Inferior parietal cortex (tissue), 1 donor: ENCODE measurements at regions not wholly inside any gene's neighbourhood (a gene's known extent, or its start where the extent isn't known, plus 50 kb on each side); places are given as distances from the start of the nearest gene placed in this dataset.

ENCODE experiments used
- DNase-seq: peaks from one replicate; pipeline ENCODE4 v3.0.0-alpha.2; 2016; ENCODE audit errors: extremely low spot score

DNA sequence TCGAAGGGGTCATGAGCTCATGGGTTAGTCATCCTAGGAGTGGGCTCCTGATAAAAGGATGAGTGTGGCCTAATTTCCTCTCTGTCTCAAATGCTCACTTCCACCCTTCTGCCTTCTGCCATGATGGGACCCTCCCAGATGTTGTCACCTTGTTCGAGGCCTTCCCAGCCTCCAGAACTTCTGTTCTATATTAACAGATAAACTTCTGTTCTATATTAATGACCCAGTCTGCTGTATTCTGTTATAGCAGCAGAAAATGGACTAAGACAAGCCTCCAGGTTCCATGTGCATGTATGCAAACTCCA is 583.2 kb downstream of the GLRX3 start:
- no peak for DNase-seq

DNA sequence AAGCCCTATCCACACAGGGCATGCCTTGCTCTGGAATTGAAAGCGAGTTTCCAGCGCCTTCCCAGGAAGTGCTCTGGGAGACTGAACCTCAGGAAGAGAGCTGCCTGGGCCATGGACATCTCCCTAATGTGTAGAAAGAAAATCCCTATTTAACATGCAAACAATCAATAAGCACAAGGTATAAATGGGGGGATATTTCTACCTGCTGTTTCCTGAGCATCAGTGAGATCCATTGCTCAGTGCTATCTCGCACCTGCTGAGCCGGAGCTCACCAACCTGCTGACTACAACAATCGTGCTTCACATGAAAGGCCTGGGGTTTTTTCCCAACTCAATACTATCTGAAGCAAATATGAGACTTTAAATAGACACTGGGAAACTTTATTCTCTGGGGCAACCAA is 584.0 kb downstream of the GLRX3 start:
- no peak for DNase-seq

DNA sequence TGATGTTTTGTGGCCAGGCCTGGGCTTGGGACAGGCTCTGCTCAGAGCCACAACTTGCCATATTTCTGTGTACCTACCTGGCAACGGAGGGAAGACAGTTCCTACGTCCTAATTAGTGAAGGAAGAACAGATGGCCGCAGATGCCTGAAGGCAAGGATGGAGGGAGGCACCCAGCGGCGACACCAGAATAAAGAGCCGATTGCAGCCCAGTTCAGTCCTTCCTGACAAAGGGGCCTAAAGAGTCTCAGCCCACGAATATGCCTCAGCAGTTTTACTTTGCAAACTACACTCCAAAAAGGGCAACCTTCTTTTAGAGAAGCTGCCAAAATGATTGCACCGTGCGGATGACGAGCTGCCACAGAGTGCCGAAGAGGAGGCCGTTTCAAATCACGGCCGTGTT is 585.8 kb downstream of the GLRX3 start:
- DNase-seq: no peak

DNA sequence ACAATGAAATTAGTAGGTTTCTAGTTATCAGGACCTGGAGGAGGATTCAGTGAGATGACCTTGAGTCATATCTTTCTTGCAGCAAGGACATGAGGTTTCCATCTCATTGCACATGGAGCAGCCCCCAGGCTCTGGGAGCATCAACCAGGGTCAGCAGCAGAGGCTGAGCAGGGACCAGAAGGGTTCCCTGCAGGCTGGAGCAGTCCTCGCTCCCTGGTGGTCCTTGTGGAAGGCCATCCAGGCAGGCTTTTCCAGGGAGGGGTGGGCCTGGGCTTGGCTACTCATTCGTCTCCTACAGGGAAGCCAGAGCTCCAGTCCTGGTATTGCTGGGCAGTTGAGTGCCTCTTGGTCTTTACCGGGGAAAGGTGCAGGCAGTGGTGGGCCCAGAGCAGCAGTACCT is 587.5 kb downstream of the GLRX3 start:
- no peak for DNase-seq

DNA sequence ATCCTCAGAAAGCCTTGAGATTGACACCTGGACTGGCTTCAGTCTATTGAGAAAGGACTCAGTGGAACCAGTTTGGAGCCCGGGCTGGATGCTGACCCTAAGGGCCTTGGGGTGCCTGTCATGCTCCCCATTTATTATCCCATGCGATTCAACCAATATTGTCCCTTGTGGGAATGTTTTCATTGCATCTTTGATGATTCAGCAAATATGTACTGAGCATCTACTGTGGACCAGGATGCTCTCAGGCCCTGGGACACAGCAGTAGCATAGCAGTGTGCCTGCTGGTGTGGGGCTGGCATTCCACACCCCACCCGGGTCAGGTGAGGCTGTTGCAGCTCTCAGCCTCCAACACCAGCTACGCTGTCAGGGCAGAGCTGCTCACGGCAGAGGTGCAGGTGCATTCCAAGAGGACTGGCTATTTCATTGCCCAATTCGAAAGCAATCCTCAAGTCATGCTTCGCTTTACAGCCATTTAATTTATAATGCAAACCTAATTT is 586.0 kb downstream of the TCERG1L start:
- DNase-seq: no peak

DNA sequence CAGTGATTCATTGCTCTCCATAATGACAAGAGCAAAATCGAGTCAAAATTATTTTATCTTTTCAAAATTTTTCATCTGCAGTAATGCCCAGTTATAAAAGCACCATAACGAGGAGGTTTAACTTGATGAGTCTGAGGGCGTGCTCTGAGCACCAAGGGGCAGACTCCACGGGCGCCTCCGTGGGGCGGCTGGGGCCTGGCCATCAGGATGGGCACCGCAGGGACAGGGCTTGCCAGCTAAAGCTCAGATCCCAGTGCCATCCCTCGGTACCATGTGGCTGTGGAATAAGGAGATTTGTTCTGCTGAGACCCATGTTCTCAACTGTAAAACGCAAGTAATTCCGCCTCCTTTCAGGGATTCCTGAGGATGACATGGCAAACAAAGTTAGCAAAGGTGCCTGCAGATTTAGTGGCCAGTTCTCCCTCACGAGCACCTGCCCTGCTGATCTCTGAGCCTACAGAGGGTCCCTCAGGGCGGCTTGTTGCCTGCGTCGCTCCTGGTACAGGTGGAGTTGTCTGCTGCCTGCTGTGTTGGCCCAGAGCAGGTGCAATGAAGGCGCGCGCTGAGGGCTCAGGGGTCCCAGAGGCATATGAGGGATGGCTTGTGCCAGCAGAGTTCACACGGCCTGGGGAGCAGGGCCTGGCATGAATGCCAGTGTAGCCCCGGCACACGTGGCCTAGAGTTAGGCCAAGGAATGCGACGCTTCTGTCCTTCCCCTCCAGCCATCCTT is 584.4 kb downstream of the TCERG1L start:
- no peak for DNase-seq

DNA sequence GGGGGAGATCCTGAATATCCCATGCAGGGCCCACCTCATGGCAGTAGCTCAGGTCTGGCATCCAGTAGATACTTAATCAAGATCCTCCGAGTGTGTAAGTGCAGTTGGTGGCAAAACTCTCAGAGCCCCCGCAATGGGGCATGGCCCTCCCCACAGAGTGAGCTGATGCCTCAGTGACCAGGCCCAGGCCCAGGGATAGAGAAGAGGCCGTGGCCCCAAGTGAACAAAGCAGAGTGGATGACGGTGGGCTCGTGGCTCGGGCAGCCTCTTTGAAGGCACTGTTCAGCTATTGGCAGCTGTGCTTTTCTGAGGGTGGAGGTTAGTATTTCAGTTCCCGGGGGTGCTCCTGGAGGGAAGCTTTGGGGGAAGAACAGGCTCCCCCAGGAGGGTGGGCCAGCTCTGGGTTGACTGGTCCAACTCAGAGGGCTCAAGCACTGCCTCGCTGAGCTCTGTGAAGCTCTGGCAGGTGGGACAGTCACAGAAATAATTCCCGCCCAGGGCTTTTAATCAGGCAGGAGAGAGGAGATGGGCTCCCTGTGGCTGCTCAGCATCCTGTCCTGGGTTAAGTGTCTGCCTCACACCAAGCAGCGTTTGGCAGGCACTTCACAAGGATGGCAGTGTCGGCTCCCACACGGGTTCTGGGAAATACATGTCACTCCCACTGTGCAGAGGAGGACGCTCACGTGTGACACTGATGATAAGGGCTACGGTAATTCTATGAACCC is 583.6 kb downstream of the TCERG1L start:
- no peak for DNase-seq

DNA sequence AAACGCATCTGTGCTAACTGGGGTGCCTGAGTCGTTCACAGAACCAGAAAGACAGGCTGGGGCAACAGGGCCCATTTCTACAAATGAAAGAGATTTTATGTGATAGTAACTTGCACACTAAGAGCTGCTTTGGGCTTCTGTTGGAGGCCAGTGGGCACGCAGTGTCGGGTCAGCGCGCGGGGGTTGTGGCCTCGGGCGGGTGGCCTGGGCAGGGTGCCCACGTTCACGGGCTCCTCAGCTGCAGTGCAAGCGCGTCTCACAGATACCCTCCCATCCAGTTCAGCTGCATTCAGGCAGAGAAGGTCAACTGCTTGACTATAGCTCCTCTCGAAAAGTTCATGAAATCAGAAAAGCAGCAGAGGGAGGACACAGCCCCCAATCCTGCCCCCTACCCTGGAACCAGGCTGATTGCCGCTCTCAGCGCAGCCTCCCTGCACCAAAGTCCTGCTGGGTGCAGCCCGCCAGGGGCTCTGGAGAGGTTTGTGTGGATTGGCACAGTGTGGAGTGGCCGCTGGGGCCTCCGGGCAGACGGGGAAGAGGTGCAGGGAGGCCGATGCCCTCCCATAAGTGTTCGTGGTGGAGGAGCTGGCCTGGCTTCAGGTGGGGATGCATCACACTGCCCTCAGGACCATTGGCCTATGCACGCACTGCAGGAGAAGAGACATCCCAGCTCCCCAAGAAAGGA is 582.8 kb downstream of the TCERG1L start:
- DNase-seq: no peak

DNA sequence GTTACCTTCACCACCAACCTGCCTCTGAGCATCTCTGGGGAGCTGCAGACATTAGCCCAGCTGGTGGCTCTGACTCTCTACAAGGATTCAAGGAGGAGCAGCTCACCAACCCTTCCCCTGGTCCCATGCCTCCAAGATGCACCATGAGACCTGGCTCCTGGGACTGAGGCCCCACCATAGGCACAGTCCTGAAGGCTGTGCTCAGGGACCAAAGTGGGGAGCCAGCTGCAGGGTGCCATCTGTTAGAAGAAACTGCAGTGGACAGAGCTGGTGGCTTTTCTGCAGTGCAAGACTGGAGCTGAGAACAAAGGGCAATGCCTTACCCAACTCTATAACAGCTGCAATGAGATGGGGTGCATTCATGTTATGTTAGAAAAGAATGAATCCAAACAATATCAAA is 581.6 kb downstream of the TCERG1L start:
- no peak for DNase-seq

DNA sequence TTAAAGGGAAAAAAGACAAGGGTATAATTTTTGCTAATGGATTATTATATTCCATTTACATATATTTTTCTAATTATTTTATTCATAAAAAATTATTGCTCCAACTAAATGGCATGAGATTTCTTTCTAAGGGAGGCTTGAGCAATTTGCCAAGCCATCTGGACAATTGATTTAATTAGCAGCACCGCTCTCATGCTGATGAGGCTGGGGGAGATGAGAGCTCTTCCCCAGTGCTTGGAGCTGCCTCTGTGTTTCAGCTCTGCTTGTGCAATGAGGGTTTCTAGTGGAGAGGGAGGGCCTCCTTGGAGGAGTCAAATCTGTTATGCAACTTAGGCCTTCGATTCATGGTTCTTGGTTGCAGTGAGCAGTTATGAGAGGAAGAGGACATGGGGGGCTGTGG is 574.3 kb downstream of the TCERG1L start:
- no peak for DNase-seq

DNA sequence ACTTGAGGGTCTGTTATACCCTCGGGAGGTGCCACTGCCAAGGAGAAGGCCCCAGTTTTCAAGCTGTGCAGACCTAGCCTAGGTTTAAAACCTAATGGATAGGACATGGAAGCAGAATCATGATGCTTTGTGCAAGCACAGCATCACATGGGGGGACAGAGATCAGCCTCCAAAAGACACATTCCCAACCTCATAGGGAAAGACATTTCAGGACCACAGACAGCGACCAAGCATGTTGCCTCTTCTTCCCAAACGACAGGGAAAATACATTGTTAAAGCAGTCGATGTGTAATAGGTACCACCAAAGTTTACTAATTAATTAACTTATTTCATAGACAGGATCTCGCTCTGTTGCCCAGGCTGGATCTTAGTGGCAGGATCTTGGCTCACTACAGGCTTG is 573.9 kb downstream of the TCERG1L start:
- DNase-seq: no peak

DNA sequence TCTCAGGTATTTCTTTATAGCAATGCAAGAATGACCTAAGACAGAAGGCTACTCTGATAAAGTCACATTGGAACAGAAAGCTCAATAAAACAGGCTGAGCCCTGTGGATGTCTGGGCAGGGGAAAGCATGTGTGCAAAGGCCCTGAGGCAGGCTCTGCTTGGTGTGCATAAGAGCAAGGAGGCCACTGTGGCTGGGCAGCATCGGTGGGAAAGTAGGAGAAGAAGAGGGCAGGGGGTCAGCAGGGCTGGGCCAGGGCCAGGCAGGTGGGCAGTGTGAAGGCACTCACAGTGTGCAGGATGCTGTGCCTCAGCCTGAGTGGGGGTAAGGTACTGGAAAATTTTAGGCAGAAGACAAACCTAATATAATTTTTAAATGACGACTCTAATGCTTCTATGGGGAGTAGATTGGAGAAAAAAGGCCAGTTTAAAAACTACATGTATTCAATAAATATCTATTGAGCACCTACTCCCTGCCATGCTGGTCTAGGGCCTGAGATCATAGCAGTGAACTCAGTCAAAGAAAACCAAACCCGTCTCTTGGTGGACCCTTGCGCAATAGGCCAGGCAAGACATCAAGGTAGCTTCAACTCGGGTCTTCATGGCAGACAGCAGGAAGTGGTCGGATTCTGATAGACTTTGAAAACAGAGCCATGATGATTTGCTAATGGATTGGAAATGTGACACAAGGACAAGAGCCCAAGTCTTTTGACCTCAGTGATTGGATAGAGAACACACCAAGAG is 572.3 kb downstream of the TCERG1L start:
- DNase-seq: no peak

DNA sequence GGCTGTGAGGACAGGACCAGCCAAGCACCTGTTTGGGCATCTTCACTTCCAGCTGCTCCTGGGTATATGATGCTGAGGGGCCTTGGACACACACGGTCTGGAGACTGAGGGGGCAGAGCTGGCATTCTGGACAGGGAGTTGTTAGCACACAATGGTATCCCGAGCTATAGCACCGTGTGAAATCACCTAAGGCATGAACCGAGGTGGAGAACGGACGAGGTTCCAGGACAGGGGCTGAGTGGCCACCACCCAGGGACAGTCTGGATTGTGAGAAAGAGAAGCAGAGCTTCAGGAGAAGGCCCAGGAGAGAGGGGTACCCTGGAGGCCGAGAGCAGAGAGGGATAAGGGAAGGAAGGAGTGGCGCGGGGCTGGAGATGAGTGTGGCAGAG is 571.8 kb downstream of the TCERG1L start:
- no peak for DNase-seq

DNA sequence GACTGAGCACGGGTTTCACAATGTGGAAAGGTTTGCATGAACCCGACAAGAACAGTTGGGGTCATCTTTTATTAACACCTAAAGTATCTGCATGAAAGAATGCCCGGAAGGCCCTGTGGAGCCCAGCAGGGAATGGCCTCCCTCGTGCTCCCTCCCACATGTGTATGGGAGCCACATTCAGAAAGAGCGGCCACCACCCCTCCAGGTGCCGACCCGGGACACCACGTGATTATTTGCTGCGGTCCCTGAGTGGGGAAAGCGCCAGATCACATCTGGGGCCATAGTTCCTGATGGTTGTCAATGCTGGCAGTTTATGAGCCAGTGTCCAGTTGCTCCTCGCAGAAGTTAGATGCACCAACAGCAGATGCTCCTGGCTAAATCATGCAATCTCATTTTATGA is 571.4 kb downstream of the TCERG1L start:
- DNase-seq: no peak

DNA sequence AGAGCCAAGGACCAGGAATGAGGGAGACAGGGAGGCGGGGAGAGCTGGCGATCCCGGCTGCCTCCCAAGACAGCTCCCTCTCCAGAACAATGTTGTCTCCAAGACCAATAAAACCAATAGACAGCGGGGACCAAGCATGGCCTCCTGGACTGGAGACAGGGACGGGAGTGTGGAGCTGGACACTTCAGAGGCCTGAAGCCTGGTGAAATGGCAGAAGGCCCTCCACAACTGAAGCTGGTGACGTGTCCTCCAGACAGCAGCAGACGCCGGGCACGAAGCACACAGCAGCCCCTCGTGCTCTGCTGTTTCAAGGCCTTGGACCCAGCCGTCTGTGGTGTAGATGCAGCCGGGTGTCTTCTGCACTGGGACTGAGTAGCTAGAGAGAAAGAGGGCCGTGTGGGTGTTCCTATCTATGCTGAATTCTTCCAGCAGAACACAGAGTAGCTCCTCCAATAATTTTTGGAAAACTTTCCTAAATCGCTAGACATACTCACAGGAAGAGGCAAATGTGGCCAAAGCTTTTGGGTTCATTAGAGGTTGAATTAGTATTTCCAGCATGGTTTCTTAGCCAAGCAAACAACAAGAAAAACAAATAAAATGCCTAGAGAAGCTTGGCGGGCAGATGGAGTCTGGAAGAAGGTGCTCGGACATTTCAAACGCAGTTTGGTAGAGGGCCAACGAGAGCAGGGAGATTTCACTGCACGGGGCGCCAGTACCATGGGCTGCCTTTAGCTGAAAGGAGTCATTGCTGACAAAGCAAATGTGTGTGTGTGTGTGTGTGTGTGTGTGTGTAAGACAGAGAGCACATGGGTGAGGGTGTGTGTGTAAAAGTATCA is 570.4 kb downstream of the TCERG1L start:
- DNase-seq: no peak

DNA sequence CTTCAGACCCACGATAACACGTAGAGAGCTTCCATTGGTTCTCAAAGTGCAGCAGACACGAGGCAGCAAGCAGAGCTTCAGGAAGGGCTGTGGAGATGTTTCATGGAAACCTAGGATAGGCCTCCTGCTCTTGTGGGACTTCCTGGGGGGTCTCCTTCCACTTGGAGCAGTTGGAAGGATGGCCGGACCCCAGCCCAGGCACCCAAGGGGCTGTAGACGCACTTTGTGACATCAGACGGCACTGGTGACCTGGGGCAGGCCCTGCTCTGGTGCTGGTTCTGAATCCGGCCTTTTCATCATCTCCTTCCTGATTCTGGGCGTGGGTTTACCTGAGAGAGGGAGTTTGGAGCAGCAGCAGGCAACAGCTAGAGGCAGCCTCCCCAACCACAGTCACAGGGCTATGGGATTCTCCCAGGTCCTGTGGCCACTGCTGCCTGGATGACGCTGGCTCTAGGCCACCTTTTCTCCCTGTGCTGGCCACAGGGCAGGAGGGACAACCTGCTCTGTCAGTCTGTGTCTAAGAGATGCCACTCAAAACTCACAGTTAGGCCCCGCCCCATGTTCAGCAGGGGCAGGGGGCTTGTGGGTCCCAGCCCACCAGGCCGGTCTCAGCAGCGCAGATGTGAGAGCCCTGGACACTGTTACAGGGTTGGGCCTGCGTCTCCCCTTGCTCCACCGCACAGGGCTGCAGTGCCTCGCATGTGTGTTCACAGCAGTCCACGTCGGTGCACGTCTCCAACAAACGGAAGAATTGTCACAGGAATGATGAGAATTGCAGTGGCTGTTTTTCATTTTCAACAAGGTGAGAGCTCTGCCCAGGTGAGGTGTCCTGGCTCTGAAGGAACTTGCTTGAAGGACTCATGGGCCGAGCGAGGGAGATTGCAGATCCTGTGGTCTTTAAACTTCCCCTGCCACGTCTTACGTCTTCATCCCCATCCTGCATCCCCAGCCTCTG is 569.3 kb downstream of the TCERG1L start:
- no peak for DNase-seq

DNA sequence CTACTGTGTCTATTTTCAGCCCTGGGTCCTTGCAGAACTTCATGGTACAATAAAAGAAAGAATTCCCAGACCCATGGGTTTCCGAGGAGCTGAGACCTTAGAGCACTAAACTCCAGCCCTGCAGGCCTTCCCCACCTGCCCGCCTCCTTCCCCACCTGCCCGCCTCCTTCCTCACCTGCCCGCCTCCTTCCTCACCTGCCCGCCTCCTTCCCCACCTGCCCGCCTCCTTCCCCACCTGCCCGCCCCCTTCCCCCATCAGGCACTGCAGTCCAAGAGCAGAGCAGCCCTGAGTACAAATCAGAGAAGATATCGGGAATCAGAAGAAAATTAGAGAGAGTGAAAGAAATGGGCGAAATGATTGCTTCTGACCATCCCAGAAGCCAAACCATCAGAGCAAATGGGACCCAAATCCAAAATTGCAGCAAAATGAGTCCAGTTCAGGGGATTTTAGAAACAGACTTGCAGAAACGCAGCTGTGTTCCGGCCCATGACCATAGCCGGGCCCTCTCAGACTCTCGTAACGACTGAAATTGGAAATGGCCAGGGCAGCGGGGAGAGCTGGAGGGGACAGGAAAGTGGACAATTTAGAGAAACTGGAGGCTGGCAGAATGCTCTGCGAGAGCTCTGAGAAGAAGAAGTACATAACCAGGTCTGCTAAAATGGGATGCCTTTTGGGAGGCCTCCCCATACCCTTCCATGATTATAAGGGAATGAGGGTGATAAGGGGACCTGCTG is 568.4 kb downstream of the TCERG1L start:
- no peak for DNase-seq

DNA sequence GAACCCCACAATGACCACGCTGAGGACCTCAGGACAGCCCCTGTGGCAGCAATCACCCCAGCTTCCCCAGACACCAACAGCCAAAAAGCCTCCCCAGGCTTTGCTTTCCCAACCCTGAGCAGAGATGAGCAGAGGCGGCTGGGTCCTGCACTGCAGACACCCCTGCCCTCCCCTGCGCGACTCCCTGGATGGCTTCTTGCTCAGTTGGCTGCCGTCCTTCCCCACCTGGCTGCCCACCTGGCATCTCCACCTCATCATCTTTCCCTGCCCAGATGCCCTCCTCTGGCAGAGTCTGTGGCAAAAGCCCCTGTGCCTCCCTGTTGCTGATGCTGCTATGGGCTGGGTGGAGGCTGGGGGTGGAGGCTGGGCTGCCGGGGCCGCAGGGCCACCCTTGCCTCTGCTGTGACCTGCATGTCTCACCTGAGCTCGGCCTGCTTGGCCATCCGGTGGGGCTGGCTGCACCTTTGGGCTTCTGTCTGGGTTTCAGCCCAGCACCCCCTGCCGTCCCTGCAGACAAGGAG is 567.7 kb downstream of the TCERG1L start:
- DNase-seq: no peak

DNA sequence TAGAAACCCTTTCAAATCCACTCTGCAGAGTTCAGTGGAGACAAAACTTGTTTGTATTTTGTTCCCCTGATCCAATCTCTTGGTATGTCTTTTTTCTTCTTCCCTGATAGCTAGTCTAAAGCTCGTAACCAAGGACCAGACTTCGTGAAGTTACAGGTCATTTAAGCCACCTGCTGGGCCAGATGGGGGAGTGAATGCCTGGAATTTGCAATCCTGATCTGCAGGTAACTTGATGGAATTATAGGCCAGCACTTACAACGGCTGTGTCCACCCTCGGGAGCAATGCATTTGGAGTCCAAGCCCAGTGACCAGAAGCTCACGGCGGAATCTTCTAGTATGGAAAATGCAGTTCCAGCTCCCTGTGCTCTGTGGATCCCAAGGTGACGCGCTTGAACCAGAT is 566.9 kb downstream of the TCERG1L start:
- DNase-seq: no peak
